IMR-90 (cell line): ENCODE measurements at regions not wholly inside any gene's neighbourhood (a gene's known extent, or its start where the extent isn't known, plus 50 kb on each side); places are given as distances from the start of the nearest gene placed in this dataset.

ENCODE experiments used
- ATAC-seq: fragments of 200-7000 bp; cut with Tn5 transposase; 2 replicates; pipeline ENCODE4 v1.9.1; 2020; ENCODE audit warnings: low read depth, mild to moderate bottlenecking, moderate library complexity
- BruUV-seq: library from RNA; stranded (reverse); fragments of 400-500 nt; replicated peaks from 2 replicates; lab custom pipeline; 2021; lab: Mats Ljungman, UMichigan
- CTCF ChIA-PET: fragments of 300-600 bp; formaldehyde crosslinking; extraction: SDS; loops from one replicate; lab custom pipeline; 2021; ENCODE audit warnings: antibody characterized with exemption; lab: Yijun Ruan, JAX
- POLR2A ChIA-PET: fragments of 300-600 bp; sonication (Branson Sonifier 250); formaldehyde crosslinking; loops from one replicate; lab custom pipeline; 2022; ENCODE audit warnings: antibody characterized with exemption; ENCODE audit not compliant: unreplicated experiment; lab: Charles Lee
- DNase-seq: peaks from one replicate; pipeline ENCODE4 v3.0.0; 2013
- H2AFZ ChIP-seq: replicated peaks from 2 replicates; pipeline ENCODE3; 2013; ENCODE audit warnings: low read length, mild to moderate bottlenecking; ENCODE audit not compliant: poor library complexity
- H2AK5ac ChIP-seq: 2 replicates; pipeline ENCODE4 v1.6.1; 2013; ENCODE audit warnings: low read depth, low read length, inconsistent platforms
- H2AK9ac ChIP-seq: replicated peaks from 2 replicates; pipeline ENCODE3; 2013; ENCODE audit warnings: mild to moderate bottlenecking, low read depth, low read length, moderate library complexity; ENCODE audit not compliant: poor library complexity
- H2BK120ac ChIP-seq: 2 replicates; pipeline ENCODE4 v1.6.1; 2013; ENCODE audit warnings: low read depth, low read length, inconsistent platforms
- H2BK15ac ChIP-seq: 3 replicates; pipeline ENCODE4 v1.6.1; 2013; ENCODE audit warnings: low read depth, low read length, inconsistent platforms
- H2BK20ac ChIP-seq: 2 replicates; pipeline ENCODE4 v1.6.1; 2013; ENCODE audit warnings: low read depth, mild to moderate bottlenecking, inconsistent platforms, low read length, moderate library complexity
- H2BK5ac ChIP-seq: 2 replicates; pipeline ENCODE4 v1.6.1; 2013; ENCODE audit warnings: mild to moderate bottlenecking, low read depth, low read length, inconsistent platforms; ENCODE audit not compliant: poor library complexity, severe bottlenecking
- H3K14ac ChIP-seq: replicated peaks from 2 replicates; pipeline ENCODE4 v1.6.1; 2013; ENCODE audit warnings: low read depth, low read length, inconsistent platforms
- H3K18ac ChIP-seq: 2 replicates; pipeline ENCODE4 v1.6.1; 2013; ENCODE audit warnings: low read depth, low read length, control low read depth
- H3K23ac ChIP-seq: 2 replicates; pipeline ENCODE4 v1.6.1; 2013; ENCODE audit warnings: low read depth, low read length, inconsistent platforms
- H3K27ac ChIP-seq: 2 replicates; pipeline ENCODE4 v1.5.1; 2013; ENCODE audit warnings: mild to moderate bottlenecking, control low read depth, low read length; ENCODE audit not compliant: insufficient read depth
- H3K27me3 ChIP-seq: 2 replicates; pipeline ENCODE4 v1.6.1; 2013; ENCODE audit warnings: low read length; ENCODE audit not compliant: control insufficient read depth, insufficient read depth
- H3K36me3 ChIP-seq: 2 replicates; pipeline ENCODE4 v1.6.1; 2013; ENCODE audit warnings: low read length, mixed read lengths; ENCODE audit not compliant: control insufficient read depth, insufficient read depth
- H3K4ac ChIP-seq: 2 replicates; pipeline ENCODE4 v1.6.1; 2013; ENCODE audit warnings: low read depth, low read length, inconsistent platforms
- H3K4me1 ChIP-seq: 2 replicates; pipeline ENCODE4 v1.6.1; 2013; ENCODE audit warnings: low read length, mixed read lengths; ENCODE audit not compliant: control insufficient read depth, insufficient read depth
- H3K4me2 ChIP-seq: 2 replicates; pipeline ENCODE4 v1.6.1; 2013; ENCODE audit warnings: low read depth, mild to moderate bottlenecking, control low read depth, low read length, moderate library complexity
- H3K4me3 ChIP-seq: 2 replicates; pipeline ENCODE4 v1.5.1; 2013; ENCODE audit warnings: low read depth, mild to moderate bottlenecking, control low read depth, low read length, moderate library complexity; ENCODE audit not compliant: insufficient read depth
- H3K56ac ChIP-seq: 2 replicates; pipeline ENCODE4 v1.6.1; 2013; ENCODE audit warnings: low read length, inconsistent platforms; ENCODE audit not compliant: insufficient read depth; ENCODE audit errors: extremely low read depth
- H3K79me1 ChIP-seq, 2 experiments: 2 replicates each; pipeline ENCODE4 v1.6.1; 2013; ENCODE audit warnings: low read length in 2 of 2, inconsistent platforms in 1 of 2, low read depth in 1 of 2
- H3K9ac ChIP-seq: 2 replicates; pipeline ENCODE4 v1.6.1; 2013; ENCODE audit warnings: low read depth, low read length, control low read depth
- H3K9me1 ChIP-seq: 2 replicates; pipeline ENCODE4 v1.6.1; 2013; ENCODE audit warnings: low read length, inconsistent platforms; ENCODE audit not compliant: insufficient read depth
- H3K9me3 ChIP-seq: 2 replicates; pipeline ENCODE4 v1.6.1; 2013; ENCODE audit warnings: low read length; ENCODE audit not compliant: control insufficient read depth, insufficient read depth
- H4K20me1 ChIP-seq: 2 replicates; pipeline ENCODE4 v1.6.1; 2013; ENCODE audit warnings: low read length, inconsistent platforms; ENCODE audit not compliant: insufficient read depth
- H4K5ac ChIP-seq: 2 replicates; pipeline ENCODE4 v1.6.1; 2013; ENCODE audit warnings: mild to moderate bottlenecking, low read depth, low read length, control low read depth
- H4K8ac ChIP-seq, 2 experiments: 2 replicates each; pipeline ENCODE4 v1.6.1; 2013; ENCODE audit warnings: low read depth in 2 of 2, low read length in 2 of 2, control low read depth in 1 of 2, inconsistent platforms in 1 of 2
- H4K91ac ChIP-seq: 2 replicates; pipeline ENCODE4 v1.6.1; 2013; ENCODE audit warnings: low read depth, low read length, inconsistent platforms; ENCODE audit not compliant: insufficient read depth
- BHLHE40 ChIP-seq: fragments of 150-350 bp; IDR thresholded peaks from 2 replicates; pipeline ENCODE4 v1.6.1; 2016; ENCODE audit warnings: mild to moderate bottlenecking, low read depth, low read length
- CTCF ChIP-seq: conservative IDR thresholded peaks from 2 replicates; pipeline ENCODE4 v1.5.1; 2012; ENCODE audit warnings: mild to moderate bottlenecking, low read depth, low read length, improper control_type of control experiment
- MAZ ChIP-seq: IDR thresholded peaks from 2 replicates; pipeline ENCODE4 v1.6.1; 2012; ENCODE audit warnings: low read depth, mild to moderate bottlenecking, low read length, improper control_type of control experiment, moderate library complexity, borderline replicate concordance
- MXI1 ChIP-seq: IDR thresholded peaks from 2 replicates; pipeline ENCODE4 v1.6.1; 2012; ENCODE audit warnings: low read depth, mild to moderate bottlenecking, low read length, moderate library complexity, borderline replicate concordance
- NFE2L2 ChIP-seq: fragments of 150-350 bp; IDR thresholded peaks from 2 replicates; pipeline ENCODE4 v1.6.1; 2016; ENCODE audit warnings: low read depth, mild to moderate bottlenecking, low read length
- POLR2A ChIP-seq: IDR thresholded peaks from 2 replicates; pipeline ENCODE4 v1.6.1; 2012; ENCODE audit warnings: mild to moderate bottlenecking, low read depth, low read length
- RAD21 ChIP-seq: IDR thresholded peaks from 2 replicates; pipeline ENCODE4 v1.6.1; 2012; ENCODE audit warnings: low read length, improper control_type of control experiment
- RFX5 ChIP-seq: IDR thresholded peaks from 2 replicates; pipeline ENCODE4 v1.8.0; 2012; ENCODE audit warnings: low read depth, mild to moderate bottlenecking, low read length, moderate library complexity
- WGBS, 2 experiments: methylation state at CpG; one replicate each; pipeline versions ENCODE4 v1.1.5 to v1.1.7; 2013; ENCODE audit warnings: missing lambda C conversion rate in 2 of 2; ENCODE audit not compliant: insufficient read length in 1 of 2; ENCODE audit errors: extremely low coverage in 2 of 2; 5-methylcytosine and 5-hydroxymethylcytosine counted together
- dilution Hi-C: fragments of 300-500 bp; cut with HindIII; formaldehyde crosslinking; loops from one replicate; pipeline ENCODE4 v1.14.3; 2018; ENCODE audit warnings: low sequenced_read_pairs; ENCODE audit not compliant: unreplicated experiment
- in situ Hi-C: fragments of 300-500 bp; cut with MboI; formaldehyde crosslinking; loops from 3 replicates; pipeline ENCODE4 v1.14.3; 2019; ENCODE audit warnings: low sequenced_read_pairs, inconsistent platforms, mixed read lengths
- intact Hi-C: fragments of 100-400 bp; cut with micrococcal nuclease; formaldehyde crosslinking; loops from 2 replicates; pipeline ENCODE4 v1.10.0; 2022

GRCh38 chr9:13879981-13880380, 434.0 kb downstream of the NFIB start:
- H3K9me3 ChIP-seq: no peaks in the 10 kb centered on the region; the same call in 1 of the 2 replicates
- H3K4ac ChIP-seq: no peak overlapping the region
- H4K20me1 ChIP-seq: no peaks in the 10 kb centered on the region
- H3K14ac ChIP-seq: no peak overlapping the region
- no CpG with 5 or more reads among the region's 1 CpG for WGBS, 2 experiments
- H4K91ac ChIP-seq: no peak overlapping the region
- H4K5ac ChIP-seq: no peak overlapping the region
- ChIA-PET CTCF (no interaction called here), POLR2A (no interaction called here)
- BruUV-seq: no TSS peak
- no peak overlapping the region for H3K9ac ChIP-seq
- no peak overlapping the region for H2AK5ac ChIP-seq
- H3K56ac ChIP-seq: no peak overlapping the region
- TF ChIP-seq NFE2L2: no peak
- TF ChIP-seq RFX5: no peak
- TF ChIP-seq POLR2A: no peak
- TF ChIP-seq BHLHE40: no peak
- no peak for TF ChIP-seq CTCF
- no peak for TF ChIP-seq RAD21
- TF ChIP-seq MXI1: no peak
- TF ChIP-seq MAZ: no peak
- no peak overlapping the region for H3K18ac ChIP-seq
- no peak overlapping the region for H3K23ac ChIP-seq
- H3K4me3 ChIP-seq: no peak overlapping the region
- no peak overlapping the region for H2AK9ac ChIP-seq
- H4K8ac ChIP-seq: no peak overlapping the region
- in situ Hi-C loops (no loop called here), dilution Hi-C loops (no loop called here), intact Hi-C loops (no loop called here)
- H3K27me3 ChIP-seq: no peaks in the 10 kb centered on the region
- no peaks in the 10 kb centered on the region for H3K4me1 ChIP-seq
- H3K79me1 ChIP-seq: no peaks in the 10 kb centered on the region
- H2BK5ac ChIP-seq: no peak overlapping the region
- no peaks in the 10 kb centered on the region for H3K9me1 ChIP-seq
- H2AFZ ChIP-seq: no peak overlapping the region
- no peak overlapping the region for H3K4me2 ChIP-seq
- H2BK120ac ChIP-seq: no peak overlapping the region
- H2BK20ac ChIP-seq: no peak overlapping the region
- no peak for DNase-seq
- H3K36me3 ChIP-seq: no peaks in the 10 kb centered on the region
- no peak overlapping the region for H2BK15ac ChIP-seq
- H3K27ac ChIP-seq: no peak overlapping the region
- ATAC-seq: no peak
